Liver (tissue), 8 donors: ENCODE measurements at regions not wholly inside any gene's neighbourhood (a gene's known extent, or its start where the extent isn't known, plus 50 kb on each side); places are given as distances from the start of the nearest gene placed in this dataset.

Experiments used
- DNase-seq: peaks from one replicate; pipeline ENCODE4 v3.0.0-alpha.2; 2017; ENCODE audit warnings: low spot score
- H3K27ac ChIP-seq, 2 donors: one replicate each; pipeline ENCODE4 v1.7.0; 2013; ENCODE audit warnings: inconsistent platforms in 2 of 2, low read length in 2 of 2, control low read depth in 1 of 2, low read depth in 1 of 2, mild to moderate bottlenecking in 1 of 2
- H3K27me3 ChIP-seq, 4 donors: one replicate each; pipeline versions ENCODE4 v1.6.1 to v1.7.0; 2013; ENCODE audit warnings: low read length in 3 of 4, inconsistent platforms in 1 of 4, mild to moderate bottlenecking in 1 of 4, moderate library complexity in 1 of 4; ENCODE audit not compliant: control insufficient read depth in 4 of 4, insufficient read depth in 4 of 4
- H3K36me3 ChIP-seq, 4 donors: one replicate each; pipeline versions ENCODE4 v1.6.1 to v1.7.0; 2013; ENCODE audit warnings: low read length in 3 of 4, mild to moderate bottlenecking in 3 of 4, low read depth in 1 of 4, moderate library complexity in 1 of 4; ENCODE audit not compliant: control insufficient read depth in 4 of 4, insufficient read depth in 3 of 4
- H3K4me1 ChIP-seq, 4 donors: one replicate each; pipeline versions ENCODE4 v1.6.1 to v1.7.0; 2013; ENCODE audit warnings: low read length in 3 of 4, mild to moderate bottlenecking in 3 of 4, moderate library complexity in 1 of 4; ENCODE audit not compliant: control insufficient read depth in 4 of 4, insufficient read depth in 4 of 4
- H3K4me3 ChIP-seq, 3 donors: one replicate each; pipeline versions ENCODE4 v1.6.1 to v1.7.0; 2013; ENCODE audit warnings: low read length in 3 of 3, control low read depth in 1 of 3, low read depth in 1 of 3, mild to moderate bottlenecking in 1 of 3
- H3K9ac ChIP-seq, 2 donors: one replicate each; pipeline ENCODE4 v1.7.0; 2013; ENCODE audit warnings: low read length in 2 of 2, mild to moderate bottlenecking in 2 of 2, moderate library complexity in 2 of 2, control low read depth in 1 of 2, low read depth in 1 of 2
- H3K9me3 ChIP-seq, 4 donors: one replicate each; pipeline versions ENCODE4 v1.6.1 to v1.7.0; 2013; ENCODE audit warnings: low read length in 3 of 4; ENCODE audit not compliant: control insufficient read depth in 4 of 4
- EGR1 ChIP-seq, 2 donors: IDR thresholded peaks; 2 replicates each; pipeline ENCODE4 v1.6.1; 2016 to 2018; ENCODE audit warnings: antibody characterized with exemption in 2 of 2, low read depth in 2 of 2
- FOXA1 ChIP-seq: IDR thresholded peaks from 2 replicates; pipeline ENCODE4 v1.6.1; 2016; ENCODE audit warnings: antibody characterized with exemption
- FOXA2 ChIP-seq: IDR thresholded peaks from 2 replicates; pipeline ENCODE4 v1.6.1; 2016; ENCODE audit warnings: antibody characterized with exemption
- GABPA ChIP-seq, 2 donors: IDR thresholded peaks in 1 of 2; conservative IDR thresholded peaks in 1 of 2; 2 replicates each; pipeline ENCODE4 v1.6.1; 2016; ENCODE audit warnings: antibody characterized with exemption in 2 of 2, mild to moderate bottlenecking in 1 of 2, moderate library complexity in 1 of 2
- HNF4A ChIP-seq, 2 donors: conservative IDR thresholded peaks; 2 replicates each; pipeline ENCODE4 v1.6.1; 2016; ENCODE audit warnings: antibody characterized with exemption in 2 of 2, mild to moderate bottlenecking in 2 of 2
- HNF4G ChIP-seq: IDR thresholded peaks from 2 replicates; pipeline ENCODE4 v1.6.1; 2016; ENCODE audit warnings: antibody characterized with exemption
- JUND ChIP-seq, 2 donors: IDR thresholded peaks; 2 replicates each; pipeline ENCODE4 v1.6.1; 2016; ENCODE audit warnings: antibody characterized with exemption in 2 of 2
- NR2F2 ChIP-seq: IDR thresholded peaks from 2 replicates; pipeline ENCODE4 v1.6.1; 2016; ENCODE audit warnings: antibody characterized with exemption
- RAD21 ChIP-seq, 2 donors: IDR thresholded peaks; 2 replicates each; pipeline ENCODE4 v1.6.1; 2016; ENCODE audit warnings: antibody characterized with exemption in 2 of 2, mild to moderate bottlenecking in 2 of 2
- RXRA ChIP-seq, 2 donors: IDR thresholded peaks; 2 replicates each; pipeline ENCODE4 v1.6.1; 2017 to 2018; ENCODE audit warnings: antibody characterized with exemption in 2 of 2, mild to moderate bottlenecking in 1 of 2
- SP1 ChIP-seq: IDR thresholded peaks from 2 replicates; pipeline ENCODE4 v1.6.1; 2018; ENCODE audit warnings: antibody characterized with exemption, mild to moderate bottlenecking
- TAF1 ChIP-seq: conservative IDR thresholded peaks from 2 replicates; pipeline ENCODE4 v1.6.1; 2016; ENCODE audit warnings: antibody characterized with exemption, mild to moderate bottlenecking
- YY1 ChIP-seq: IDR thresholded peaks from 2 replicates; pipeline ENCODE4 v1.6.1; 2016; ENCODE audit warnings: antibody characterized with exemption, mild to moderate bottlenecking
- WGBS: extraction: QIAGEN DNeasy Blood & Tissue Kit; methylation state at CpG from one replicate; pipeline ENCODE4 v1.1.7; 2013; 5-methylcytosine and 5-hydroxymethylcytosine counted together
- TF ChIP-seq, protein P1 (sequence below): IDR thresholded peaks from 2 replicates; pipeline ENCODE4 v1.6.1; 2016; ENCODE audit warnings: antibody characterized with exemption
- TF ChIP-seq, protein P2 (sequence below): fragments of 150-350 bp; IDR thresholded peaks from 2 replicates; pipeline ENCODE4 v1.5.1; 2017; ENCODE audit warnings: improper control_type of control experiment, low read depth, low read length; ENCODE audit not compliant: missing input control
- TF ChIP-seq, protein P3 (sequence below): IDR thresholded peaks from 2 replicates; pipeline ENCODE4 v1.6.1; 2016; ENCODE audit warnings: antibody characterized with exemption, mild to moderate bottlenecking
- TF ChIP-seq, protein P4 (sequence below): IDR thresholded peaks from 2 replicates; pipeline ENCODE4 v1.6.1; 2016; ENCODE audit warnings: antibody characterized with exemption
- TF ChIP-seq, protein P5 (sequence below): IDR thresholded peaks from 2 replicates; pipeline ENCODE4 v1.6.1; 2016; ENCODE audit warnings: antibody characterized with exemption
- donor health status: healthy.
- donor health status: healthy.
- donor health status: healthy.
- donor health status: healthy.
- donor health status: healthy.

DNA sequence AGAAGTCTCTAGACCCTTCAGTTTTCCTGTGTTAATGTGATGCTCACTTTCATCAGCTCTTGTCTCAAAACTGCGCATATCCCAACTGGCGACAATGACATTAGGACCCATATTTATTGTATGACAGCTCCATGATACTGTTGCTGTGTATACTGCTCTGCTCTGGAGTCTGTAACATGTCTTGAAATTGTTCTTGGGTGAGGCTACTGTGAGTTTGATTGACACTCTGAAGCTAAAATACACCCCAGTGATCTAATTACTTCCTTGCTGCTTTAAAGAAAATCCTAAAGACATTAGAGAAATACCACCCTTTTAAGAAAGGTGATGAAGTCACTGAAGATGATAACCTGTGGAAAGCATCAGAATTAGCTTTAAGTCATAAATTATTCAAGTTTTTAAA, 1046.2 kb downstream of the KCNT2 start:
- H3K4me1 ChIP-seq = no peaks in the 10 kb centered on the region
- H3K27me3 ChIP-seq = no peaks in the 10 kb centered on the region
- H3K9me3 ChIP-seq = no peaks in the 10 kb centered on the region
- H3K9ac ChIP-seq = no peak overlapping the region
- no peak for TF ChIP-seq YY1
- TF ChIP-seq NR2F2 = no peak
- no peak for TF ChIP-seq EGR1 (IDR thresholded peaks at IDR 0.05; ENCODE audit: low read depth in 2 of 2)
- no peak for TF ChIP-seq RAD21 (IDR thresholded peaks at IDR 0.05)
- no peak for TF ChIP-seq TAF1
- no peak for TF ChIP-seq SP1
- no peak for TF ChIP-seq RXRA (IDR thresholded peaks at IDR 0.05)
- TF ChIP-seq JUND (IDR thresholded peaks at IDR 0.05) = no peak
- TF ChIP-seq, protein P1, sequence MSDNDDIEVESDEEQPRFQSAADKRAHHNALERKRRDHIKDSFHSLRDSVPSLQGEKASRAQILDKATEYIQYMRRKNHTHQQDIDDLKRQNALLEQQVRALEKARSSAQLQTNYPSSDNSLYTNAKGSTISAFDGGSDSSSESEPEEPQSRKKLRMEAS = no peak
- TF ChIP-seq, protein P2, sequence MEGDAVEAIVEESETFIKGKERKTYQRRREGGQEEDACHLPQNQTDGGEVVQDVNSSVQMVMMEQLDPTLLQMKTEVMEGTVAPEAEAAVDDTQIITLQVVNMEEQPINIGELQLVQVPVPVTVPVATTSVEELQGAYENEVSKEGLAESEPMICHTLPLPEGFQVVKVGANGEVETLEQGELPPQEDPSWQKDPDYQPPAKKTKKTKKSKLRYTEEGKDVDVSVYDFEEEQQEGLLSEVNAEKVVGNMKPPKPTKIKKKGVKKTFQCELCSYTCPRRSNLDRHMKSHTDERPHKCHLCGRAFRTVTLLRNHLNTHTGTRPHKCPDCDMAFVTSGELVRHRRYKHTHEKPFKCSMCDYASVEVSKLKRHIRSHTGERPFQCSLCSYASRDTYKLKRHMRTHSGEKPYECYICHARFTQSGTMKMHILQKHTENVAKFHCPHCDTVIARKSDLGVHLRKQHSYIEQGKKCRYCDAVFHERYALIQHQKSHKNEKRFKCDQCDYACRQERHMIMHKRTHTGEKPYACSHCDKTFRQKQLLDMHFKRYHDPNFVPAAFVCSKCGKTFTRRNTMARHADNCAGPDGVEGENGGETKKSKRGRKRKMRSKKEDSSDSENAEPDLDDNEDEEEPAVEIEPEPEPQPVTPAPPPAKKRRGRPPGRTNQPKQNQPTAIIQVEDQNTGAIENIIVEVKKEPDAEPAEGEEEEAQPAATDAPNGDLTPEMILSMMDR = no peak
- TF ChIP-seq FOXA2 = no peak
- no peak for TF ChIP-seq HNF4A (conservative IDR thresholded peaks at IDR 0.05)
- no peak for TF ChIP-seq FOXA1
- TF ChIP-seq GABPA (IDR thresholded peaks at IDR 0.05 in 1 of 2, conservative IDR thresholded peaks at IDR 0.05 in 1 of 2) = no peak
- TF ChIP-seq HNF4G = no peak
- TF ChIP-seq, protein P3, sequence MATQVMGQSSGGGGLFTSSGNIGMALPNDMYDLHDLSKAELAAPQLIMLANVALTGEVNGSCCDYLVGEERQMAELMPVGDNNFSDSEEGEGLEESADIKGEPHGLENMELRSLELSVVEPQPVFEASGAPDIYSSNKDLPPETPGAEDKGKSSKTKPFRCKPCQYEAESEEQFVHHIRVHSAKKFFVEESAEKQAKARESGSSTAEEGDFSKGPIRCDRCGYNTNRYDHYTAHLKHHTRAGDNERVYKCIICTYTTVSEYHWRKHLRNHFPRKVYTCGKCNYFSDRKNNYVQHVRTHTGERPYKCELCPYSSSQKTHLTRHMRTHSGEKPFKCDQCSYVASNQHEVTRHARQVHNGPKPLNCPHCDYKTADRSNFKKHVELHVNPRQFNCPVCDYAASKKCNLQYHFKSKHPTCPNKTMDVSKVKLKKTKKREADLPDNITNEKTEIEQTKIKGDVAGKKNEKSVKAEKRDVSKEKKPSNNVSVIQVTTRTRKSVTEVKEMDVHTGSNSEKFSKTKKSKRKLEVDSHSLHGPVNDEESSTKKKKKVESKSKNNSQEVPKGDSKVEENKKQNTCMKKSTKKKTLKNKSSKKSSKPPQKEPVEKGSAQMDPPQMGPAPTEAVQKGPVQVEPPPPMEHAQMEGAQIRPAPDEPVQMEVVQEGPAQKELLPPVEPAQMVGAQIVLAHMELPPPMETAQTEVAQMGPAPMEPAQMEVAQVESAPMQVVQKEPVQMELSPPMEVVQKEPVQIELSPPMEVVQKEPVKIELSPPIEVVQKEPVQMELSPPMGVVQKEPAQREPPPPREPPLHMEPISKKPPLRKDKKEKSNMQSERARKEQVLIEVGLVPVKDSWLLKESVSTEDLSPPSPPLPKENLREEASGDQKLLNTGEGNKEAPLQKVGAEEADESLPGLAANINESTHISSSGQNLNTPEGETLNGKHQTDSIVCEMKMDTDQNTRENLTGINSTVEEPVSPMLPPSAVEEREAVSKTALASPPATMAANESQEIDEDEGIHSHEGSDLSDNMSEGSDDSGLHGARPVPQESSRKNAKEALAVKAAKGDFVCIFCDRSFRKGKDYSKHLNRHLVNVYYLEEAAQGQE = no peak
- TF ChIP-seq, protein P4, sequence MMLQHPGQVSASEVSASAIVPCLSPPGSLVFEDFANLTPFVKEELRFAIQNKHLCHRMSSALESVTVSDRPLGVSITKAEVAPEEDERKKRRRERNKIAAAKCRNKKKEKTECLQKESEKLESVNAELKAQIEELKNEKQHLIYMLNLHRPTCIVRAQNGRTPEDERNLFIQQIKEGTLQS = no peak
- TF ChIP-seq, protein P5, sequence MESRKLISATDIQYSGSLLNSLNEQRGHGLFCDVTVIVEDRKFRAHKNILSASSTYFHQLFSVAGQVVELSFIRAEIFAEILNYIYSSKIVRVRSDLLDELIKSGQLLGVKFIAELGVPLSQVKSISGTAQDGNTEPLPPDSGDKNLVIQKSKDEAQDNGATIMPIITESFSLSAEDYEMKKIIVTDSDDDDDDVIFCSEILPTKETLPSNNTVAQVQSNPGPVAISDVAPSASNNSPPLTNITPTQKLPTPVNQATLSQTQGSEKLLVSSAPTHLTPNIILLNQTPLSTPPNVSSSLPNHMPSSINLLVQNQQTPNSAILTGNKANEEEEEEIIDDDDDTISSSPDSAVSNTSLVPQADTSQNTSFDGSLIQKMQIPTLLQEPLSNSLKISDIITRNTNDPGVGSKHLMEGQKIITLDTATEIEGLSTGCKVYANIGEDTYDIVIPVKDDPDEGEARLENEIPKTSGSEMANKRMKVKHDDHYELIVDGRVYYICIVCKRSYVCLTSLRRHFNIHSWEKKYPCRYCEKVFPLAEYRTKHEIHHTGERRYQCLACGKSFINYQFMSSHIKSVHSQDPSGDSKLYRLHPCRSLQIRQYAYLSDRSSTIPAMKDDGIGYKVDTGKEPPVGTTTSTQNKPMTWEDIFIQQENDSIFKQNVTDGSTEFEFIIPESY = no peak
- no peak overlapping the region for H3K4me3 ChIP-seq
- no peak overlapping the region for H3K27ac ChIP-seq
- no peaks in the 10 kb centered on the region for H3K36me3 ChIP-seq
- 92% methylated on average over 2 of the region's 2 CpGs for WGBS
- DNase-seq = no peak
